Neural crest cell (in vitro differentiated cells): ENCODE measurements at regions not wholly inside any gene's neighbourhood (a gene's known extent, or its start where the extent isn't known, plus 50 kb on each side); places are given as distances from the start of the nearest gene placed in this dataset.

Experiments used
- DNase-seq: peaks from one replicate; pipeline ENCODE4 v3.0.0; 2021; ENCODE audit warnings: low read depth, mixed read lengths, low spot score
- H3K27ac Mint-ChIP-seq: one replicate; pipeline ENCODE4 v1.8.0; 2021; ENCODE audit warnings: mild to moderate bottlenecking, mixed read lengths; ENCODE audit not compliant: unreplicated experiment
- H3K27me3 Mint-ChIP-seq: 2 replicates; pipeline ENCODE4 v1.8.0; 2021; ENCODE audit warnings: low read depth, mild to moderate bottlenecking, mixed read lengths
- H3K36me3 Mint-ChIP-seq: 2 replicates; pipeline ENCODE4 v1.8.0; 2021; ENCODE audit warnings: low read depth, mild to moderate bottlenecking, mixed read lengths
- H3K4me1 Mint-ChIP-seq: 2 replicates; pipeline ENCODE4 v1.8.0; 2021; ENCODE audit warnings: mixed read lengths
- H3K4me3 Mint-ChIP-seq: one replicate; pipeline ENCODE4 v1.8.0; 2021; ENCODE audit warnings: mild to moderate bottlenecking, mixed read lengths
- H3K9me3 Mint-ChIP-seq: 2 replicates; pipeline ENCODE4 v1.8.0; 2021; ENCODE audit warnings: mixed read lengths
- TF ChIP-seq, protein P1 (sequence below): fragments of 200-600 bp; sonication (generic); conservative IDR thresholded peaks from 2 replicates; pipeline ENCODE4 v1.5.0; 2021; ENCODE audit warnings: antibody characterized with exemption, mild to moderate bottlenecking

- Mint-ChIP-seq H3K27ac (no peak overlapping the region), H3K36me3 (peaks cover 3% of the 10 kb centered on the region), H3K9me3 (peaks cover 4% of the 10 kb centered on the region), H3K27me3 (no peaks in the 10 kb centered on the region), H3K4me3 (no peak overlapping the region), H3K4me1 (no peaks in the 10 kb centered on the region)
- no peak for DNase-seq
- TF ChIP-seq, protein P1, sequence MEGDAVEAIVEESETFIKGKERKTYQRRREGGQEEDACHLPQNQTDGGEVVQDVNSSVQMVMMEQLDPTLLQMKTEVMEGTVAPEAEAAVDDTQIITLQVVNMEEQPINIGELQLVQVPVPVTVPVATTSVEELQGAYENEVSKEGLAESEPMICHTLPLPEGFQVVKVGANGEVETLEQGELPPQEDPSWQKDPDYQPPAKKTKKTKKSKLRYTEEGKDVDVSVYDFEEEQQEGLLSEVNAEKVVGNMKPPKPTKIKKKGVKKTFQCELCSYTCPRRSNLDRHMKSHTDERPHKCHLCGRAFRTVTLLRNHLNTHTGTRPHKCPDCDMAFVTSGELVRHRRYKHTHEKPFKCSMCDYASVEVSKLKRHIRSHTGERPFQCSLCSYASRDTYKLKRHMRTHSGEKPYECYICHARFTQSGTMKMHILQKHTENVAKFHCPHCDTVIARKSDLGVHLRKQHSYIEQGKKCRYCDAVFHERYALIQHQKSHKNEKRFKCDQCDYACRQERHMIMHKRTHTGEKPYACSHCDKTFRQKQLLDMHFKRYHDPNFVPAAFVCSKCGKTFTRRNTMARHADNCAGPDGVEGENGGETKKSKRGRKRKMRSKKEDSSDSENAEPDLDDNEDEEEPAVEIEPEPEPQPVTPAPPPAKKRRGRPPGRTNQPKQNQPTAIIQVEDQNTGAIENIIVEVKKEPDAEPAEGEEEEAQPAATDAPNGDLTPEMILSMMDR = no peak
These were observed 155.3 kb downstream of the TPH2 start for GRCh38 chr12:72093930-72094329.

DNA sequence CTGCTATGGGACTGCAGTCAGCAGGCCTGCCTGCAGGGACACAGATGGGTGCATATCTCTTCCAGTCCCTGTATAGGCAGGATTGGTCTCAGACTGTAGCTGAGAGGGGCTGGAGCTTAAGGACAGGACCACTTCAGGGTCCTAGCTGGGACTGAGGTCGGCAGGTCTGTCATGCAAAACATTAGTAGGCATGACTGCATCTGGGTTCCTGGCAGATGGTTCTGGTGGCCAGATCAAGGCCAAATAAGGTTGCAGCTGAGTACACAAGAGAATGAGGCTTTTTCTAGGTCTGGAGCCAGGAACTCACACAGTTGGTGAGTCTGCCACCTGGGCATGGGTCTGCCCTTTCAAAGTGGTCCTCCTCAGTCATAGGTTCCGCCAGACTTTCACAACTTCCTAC lies 155.8 kb downstream of the TPH2 start:
- Mint-ChIP-seq H3K36me3 (peaks cover 3% of the 10 kb centered on the region), H3K9me3 (peaks cover 4% of the 10 kb centered on the region), H3K4me3 (no peak overlapping the region), H3K27me3 (no peaks in the 10 kb centered on the region), H3K4me1 (no peaks in the 10 kb centered on the region), H3K27ac (no peak overlapping the region)
- TF ChIP-seq, protein P1 = no peak
- no peak for DNase-seq

DNA sequence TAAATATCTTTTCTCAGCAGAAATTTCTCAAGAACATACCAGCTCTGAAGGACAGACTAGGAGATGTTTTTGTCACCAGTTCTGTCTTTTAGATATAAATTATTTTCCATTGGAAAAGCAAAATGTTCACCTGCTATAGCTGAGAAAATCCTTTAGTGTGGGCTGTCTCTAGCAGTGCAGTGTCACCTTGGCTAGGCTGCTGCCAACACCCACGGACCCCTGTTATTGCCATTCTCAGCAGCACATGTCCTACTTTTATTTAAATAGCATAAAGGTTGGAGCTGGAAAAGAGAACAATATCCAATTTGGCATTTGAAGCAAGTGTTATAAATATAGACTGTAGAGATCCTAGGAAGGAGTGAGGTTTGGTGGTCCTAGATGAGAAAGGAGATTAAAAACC lies 156.4 kb downstream of the TPH2 start:
- Mint-ChIP-seq H3K27ac (no peak overlapping the region), H3K4me3 (no peak overlapping the region), H3K27me3 (no peaks in the 10 kb centered on the region), H3K9me3 (peaks cover 4% of the 10 kb centered on the region), H3K4me1 (no peaks in the 10 kb centered on the region), H3K36me3 (peaks cover 3% of the 10 kb centered on the region)
- no peak for DNase-seq
- TF ChIP-seq, protein P1 = no peak

DNA sequence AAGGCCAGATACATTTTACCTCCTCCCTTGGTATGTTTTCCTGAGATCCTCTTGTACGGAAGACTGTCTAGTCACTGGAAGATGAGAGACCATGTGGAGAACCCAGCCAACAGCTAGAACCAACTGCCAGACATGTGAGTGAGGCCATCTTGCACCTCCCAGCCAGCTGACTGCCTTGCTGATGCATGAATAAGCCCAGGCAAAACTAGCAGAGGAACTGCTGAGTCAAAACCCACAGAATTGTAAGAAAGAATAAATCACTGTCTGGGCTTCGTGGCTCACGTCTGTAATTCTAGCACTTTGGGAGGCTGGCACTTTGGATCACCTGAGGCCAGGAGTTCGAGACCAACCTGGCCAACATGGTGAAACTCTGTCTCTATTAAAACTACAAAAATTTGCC lies 160.0 kb downstream of the TPH2 start:
- TF ChIP-seq, protein P1 = no peak

GRCh38 chr12:72100854-72101253 lies 162.2 kb downstream of the TPH2 start:
- TF ChIP-seq, protein P1 = no peak
- Mint-ChIP-seq H3K4me3 (no peak overlapping the region), H3K36me3 (no peaks in the 10 kb centered on the region), H3K27me3 (no peaks in the 10 kb centered on the region), H3K27ac (no peak overlapping the region), H3K4me1 (no peaks in the 10 kb centered on the region), H3K9me3 (no peaks in the 10 kb centered on the region)
- no peak for DNase-seq

More for the DNA sequence above, 160.0 kb downstream of the TPH2 start:
- H3K27me3 Mint-ChIP-seq = no peaks in the 10 kb centered on the region
- no peak overlapping the region for H3K27ac Mint-ChIP-seq
- H3K9me3 Mint-ChIP-seq = peaks cover 2% of the 10 kb centered on the region
- H3K36me3 Mint-ChIP-seq = peaks cover 3% of the 10 kb centered on the region
- no peaks in the 10 kb centered on the region for H3K4me1 Mint-ChIP-seq
- no peak overlapping the region for H3K4me3 Mint-ChIP-seq
- no peak for DNase-seq

- Mint-ChIP-seq H3K4me1 (no peaks in the 10 kb centered on the region), H3K9me3 (no peaks in the 10 kb centered on the region), H3K27ac (no peak overlapping the region), H3K4me3 (no peak overlapping the region), H3K27me3 (no peaks in the 10 kb centered on the region), H3K36me3 (no peaks in the 10 kb centered on the region)
- TF ChIP-seq, protein P1 = no peak
- DNase-seq = no peak
These were observed 163.5 kb downstream of the TPH2 start for GRCh38 chr12:72102150-72102549.
